Caco-2 (cell line): ENCODE measurements at regions not wholly inside any gene's neighbourhood (a gene's known extent, or its start where the extent isn't known, plus 50 kb on each side); places are given as distances from the start of the nearest gene placed in this dataset.

Experiments used
- BruUV-seq: library from RNA; stranded (reverse); fragments of 400-500 nt; replicated peaks from 2 replicates; lab custom pipeline; 2021; lab: Mats Ljungman, UMichigan
- CTCF ChIA-PET: fragments of 300-600 bp; sonication (Branson Sonifier 250); formaldehyde crosslinking; loops from one replicate; lab custom pipeline; 2022; ENCODE audit warnings: antibody characterized with exemption; lab: Charles Lee
- POLR2A ChIA-PET: fragments of 300-600 bp; sonication (Branson Sonifier 250); formaldehyde crosslinking; loops from one replicate; lab custom pipeline; 2022; ENCODE audit warnings: antibody characterized with exemption; lab: Charles Lee
- DNase-seq, 2 experiments: peaks; one replicate each; pipeline versions ENCODE4 v3.0.0 to v3.0.0-alpha.2; 2020 to 2022
- H3K27me3 ChIP-seq: replicated peaks from 2 replicates; pipeline ENCODE4 v1.6.0; 2011; ENCODE audit warnings: low read length; ENCODE audit not compliant: control insufficient read depth, insufficient read depth
- H3K36me3 ChIP-seq: 2 replicates; pipeline ENCODE4 v1.5.1; 2011; ENCODE audit warnings: low read length; ENCODE audit not compliant: control insufficient read depth, insufficient read depth
- H3K4me1 ChIP-seq: fragments of 250-450 bp; sonication (Bioruptor Pico); 2 replicates; pipeline ENCODE4 v1.5.1; 2020; ENCODE audit warnings: mild to moderate bottlenecking
- H3K4me3 ChIP-seq: 2 replicates; pipeline ENCODE4 v1.5.1; 2011; ENCODE audit warnings: low read depth, mild to moderate bottlenecking, control low read depth, low read length
- H3K9me3 ChIP-seq: fragments of 250-450 bp; sonication (Bioruptor Pico); 2 replicates; pipeline ENCODE4 v1.5.1; 2020; ENCODE audit warnings: mild to moderate bottlenecking, moderate library complexity
- H3K27ac Mint-ChIP-seq: one replicate; pipeline ENCODE4 v1.8.0; 2022; ENCODE audit warnings: mixed read lengths; ENCODE audit not compliant: unreplicated experiment
- H3K27me3 Mint-ChIP-seq: one replicate; pipeline ENCODE4 v1.8.0; 2022; ENCODE audit warnings: mixed read lengths; ENCODE audit not compliant: insufficient read depth, unreplicated experiment
- H3K36me3 Mint-ChIP-seq: one replicate; pipeline ENCODE4 v1.8.0; 2022; ENCODE audit warnings: mild to moderate bottlenecking, mixed read lengths; ENCODE audit not compliant: insufficient read depth, unreplicated experiment
- H3K4me1 Mint-ChIP-seq: one replicate; pipeline ENCODE4 v1.8.0; 2022; ENCODE audit warnings: low read depth, mixed read lengths; ENCODE audit not compliant: unreplicated experiment
- H3K4me3 Mint-ChIP-seq: one replicate; pipeline ENCODE4 v1.8.0; 2022; ENCODE audit warnings: mild to moderate bottlenecking, moderate library complexity, mixed read lengths; ENCODE audit not compliant: unreplicated experiment
- H3K9me3 Mint-ChIP-seq: one replicate; pipeline ENCODE4 v1.8.0; 2022; ENCODE audit warnings: mixed read lengths; ENCODE audit not compliant: unreplicated experiment
- CTCF ChIP-seq, 2 experiments: fragments of 200-600 bp in 1 of 2; IDR thresholded peaks; 1 replicate in 1 of 2; 2 replicates in 1 of 2; pipeline versions ENCODE4 v1.5.1 to v1.8.0; 2011 to 2022; ENCODE audit warnings: antibody characterized with exemption in 1 of 2, control low read depth in 1 of 2, inconsistent platforms in 1 of 2, low read depth in 1 of 2, low read length in 1 of 2, mild to moderate bottlenecking in 1 of 2, moderate library complexity in 1 of 2; ENCODE audit not compliant: insufficient read depth in 1 of 2, severe bottlenecking in 1 of 2, unreplicated experiment in 1 of 2
- intact Hi-C: fragments of 100-400 bp; cut with micrococcal nuclease; formaldehyde crosslinking; loops from one replicate; pipeline ENCODE4 v1.10.0; 2022; ENCODE audit not compliant: unreplicated experiment

GRCh38 chr9:129414377-129414992 is 206.4 kb downstream of the C9orf50 start:
- Mint-ChIP-seq H3K36me3 (peaks cover 15% of the 10 kb centered on the region), H3K4me3 (peak overlapping the region; percentile 73), H3K9me3 (peaks cover 13% of the 10 kb centered on the region), H3K27ac (peak overlapping the region; percentile 95), H3K27me3 (no peaks in the 10 kb centered on the region), H3K4me1 (peaks cover 13% of the 10 kb centered on the region)
- no peak for TF ChIP-seq CTCF (IDR thresholded peaks at IDR 0.05; ENCODE audit: insufficient read depth in 1 of 2, low read depth in 1 of 2, low read length in 1 of 2, severe bottlenecking in 1 of 2, unreplicated experiment in 1 of 2)
- POLR2A ChIA-PET, result interaction anchor here (0.5 to 1.1 kb wide), 4 partner anchors 69 to 248 kb away, joined by 3 to 6 read pairs (median 4); partner anchors contain the start of gene NTMT1
- Histone ChIP-seq H3K27me3 (no peaks in the 10 kb centered on the region), H3K36me3 (no peaks in the 10 kb centered on the region), H3K4me3 (peak overlapping the region; percentile 41), H3K4me1 (peaks cover 46% of the 10 kb centered on the region), H3K9me3 (no peaks in the 10 kb centered on the region)
- BruUV-seq, result no TSS peak
- intact Hi-C loops, result loop anchor here (2.0 kb wide), 2 partner anchors 22 to 64 kb away; no protein-coding TSS in a partner anchor
- CTCF ChIA-PET, result no interaction called here
- DNase-seq, result peak; percentile 81 to 84

GRCh38 chr9:129413537-129414376 is 207.1 kb downstream of the C9orf50 start:
- ChIA-PET POLR2A (interaction anchor here (0.5 to 1.1 kb wide), 5 partner anchors 70 to 247 kb away, joined by 3 to 6 read pairs (median 4); partner anchors contain the start of gene NTMT1), CTCF (interaction anchor here (0.6 kb wide), 3 partner anchors 78 to 1458 kb away, joined by 3 to 5 read pairs (median 3); no protein-coding TSS in a partner anchor)
- TSS peak; percentile 95 for BruUV-seq

More at GRCh38 chr9:129413537-129414376, 207.1 kb downstream of the C9orf50 start:
- no peaks in the 10 kb centered on the region for H3K27me3 ChIP-seq
- H3K36me3 ChIP-seq, result no peaks in the 10 kb centered on the region
- Mint-ChIP-seq H3K9me3 (peaks cover 13% of the 10 kb centered on the region), H3K36me3 (peaks cover 15% of the 10 kb centered on the region), H3K27ac (peak overlapping the region; percentile 95), H3K4me1 (peaks cover 13% of the 10 kb centered on the region), H3K4me3 (peak overlapping the region; percentile 73), H3K27me3 (no peaks in the 10 kb centered on the region)
- H3K9me3 ChIP-seq, result no peaks in the 10 kb centered on the region
- no peak for TF ChIP-seq CTCF (IDR thresholded peaks at IDR 0.05; ENCODE audit: insufficient read depth in 1 of 2, low read depth in 1 of 2, low read length in 1 of 2, severe bottlenecking in 1 of 2, unreplicated experiment in 1 of 2)
- peaks cover 46% of the 10 kb centered on the region for H3K4me1 ChIP-seq
- peak overlapping the region; percentile 52 for H3K4me3 ChIP-seq
- intact Hi-C loops, result loop anchor here (2.0 kb wide), 3 partner anchors 23 to 79 kb away; no protein-coding TSS in a partner anchor
- peak; percentile 98 to 99 for DNase-seq
